SH-SY5Y (cell line): ENCODE measurements at regions not wholly inside any gene's neighbourhood (a gene's known extent, or its start where the extent isn't known, plus 50 kb on each side); places are given as distances from the start of the nearest gene placed in this dataset.

ENCODE experiments used
- GATA2 ChIP-seq: IDR thresholded peaks from 2 replicates; pipeline ENCODE4 v1.6.1; 2011; ENCODE audit warnings: mild to moderate bottlenecking, low read depth, low read length
- GATA3 ChIP-seq: IDR thresholded peaks from 2 replicates; pipeline ENCODE4 v1.6.1; 2011; ENCODE audit warnings: low read depth, mild to moderate bottlenecking, low read length, moderate library complexity

- TF ChIP-seq GATA3 = no peak
- TF ChIP-seq GATA2 = no peak
These were observed 59.2 kb downstream of the TMEM30B start for GRCh38 chr14:61221906-61222305.
